22Rv1 (cell line): ENCODE measurements at regions not wholly inside any gene's neighbourhood (a gene's known extent, or its start where the extent isn't known, plus 50 kb on each side); places are given as distances from the start of the nearest gene placed in this dataset.

Experiments
- CTCF ChIP-seq: fragments of 450-650 bp; IDR thresholded peaks from 2 replicates; pipeline ENCODE4 v1.5.1; 2017; ENCODE audit warnings: mild to moderate bottlenecking
- ZFX ChIP-seq: fragments of 450-650 bp; IDR thresholded peaks from 2 replicates; pipeline ENCODE4 v1.6.1; 2017; ENCODE audit warnings: antibody characterized with exemption, borderline replicate concordance

GRCh38 chr10:125219776-125220175 is 59.4 kb upstream of the CTBP2 start:
- no peak for TF ChIP-seq CTCF
- no peak for TF ChIP-seq ZFX
